Activated CD4-positive, alpha-beta T cell treated with anti-CD3 and anti-CD28 coated beads, Interleukin-2, amount 50 U/mL, for 4 hours (primary cell): ENCODE measurements at regions not wholly inside any gene's neighbourhood (a gene's known extent, or its start where the extent isn't known, plus 50 kb on each side); places are given as distances from the start of the nearest gene placed in this dataset.

Source experiments
- DNase-seq, 2 experiments: peaks; one replicate each; pipeline ENCODE4 v3.0.0-alpha.2; 2020

DNA sequence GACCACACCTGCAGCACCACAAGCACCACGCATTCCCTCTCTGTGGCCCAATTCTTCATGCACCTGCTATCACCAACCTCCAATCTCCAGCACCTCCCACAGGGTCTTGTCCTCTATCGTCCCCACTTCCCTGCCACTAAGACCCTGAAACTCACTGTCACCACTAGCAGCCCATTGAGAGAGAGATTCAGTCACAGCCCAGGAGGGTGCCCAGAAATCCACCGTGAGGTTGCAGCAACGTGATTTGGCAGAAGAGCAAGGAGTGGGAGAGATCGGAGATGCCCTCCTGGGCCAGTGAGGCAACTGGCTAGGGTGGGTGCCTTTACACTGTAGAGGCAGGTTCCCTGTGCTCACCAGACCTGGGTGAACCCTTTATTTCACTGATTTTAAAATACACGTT is 90.1 kb downstream of the ANKRD60 start:
- DNase-seq = no peak

DNA sequence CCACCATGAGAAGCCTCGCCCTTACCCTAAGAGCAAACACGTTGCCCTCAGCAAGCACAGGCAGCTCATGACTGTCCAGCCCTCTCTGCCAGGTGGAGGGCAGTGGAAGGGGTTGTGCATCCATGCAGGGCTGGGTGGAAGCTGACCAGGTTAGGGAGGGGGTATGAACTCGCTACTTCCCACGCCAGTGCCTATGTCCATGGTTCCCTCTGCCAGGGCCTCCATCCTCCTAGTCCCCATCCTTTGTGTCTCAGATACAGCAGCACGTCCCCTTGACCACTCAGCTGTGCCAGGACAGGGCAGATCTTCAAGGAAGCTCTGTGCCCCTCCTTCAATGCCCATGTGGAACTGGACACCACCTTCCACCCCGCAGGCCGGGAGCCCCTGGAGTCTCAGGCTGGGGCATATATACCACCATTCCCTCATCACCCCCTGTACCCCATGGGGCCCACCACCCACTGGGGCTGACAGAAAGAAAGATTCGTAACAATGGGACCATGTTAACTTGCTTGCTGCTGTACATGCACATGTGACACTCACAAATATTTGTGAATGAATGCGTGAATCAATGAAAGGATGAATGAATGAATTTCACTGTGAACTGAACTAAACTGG is 90.7 kb downstream of the ANKRD60 start:
- DNase-seq = no peak

DNA sequence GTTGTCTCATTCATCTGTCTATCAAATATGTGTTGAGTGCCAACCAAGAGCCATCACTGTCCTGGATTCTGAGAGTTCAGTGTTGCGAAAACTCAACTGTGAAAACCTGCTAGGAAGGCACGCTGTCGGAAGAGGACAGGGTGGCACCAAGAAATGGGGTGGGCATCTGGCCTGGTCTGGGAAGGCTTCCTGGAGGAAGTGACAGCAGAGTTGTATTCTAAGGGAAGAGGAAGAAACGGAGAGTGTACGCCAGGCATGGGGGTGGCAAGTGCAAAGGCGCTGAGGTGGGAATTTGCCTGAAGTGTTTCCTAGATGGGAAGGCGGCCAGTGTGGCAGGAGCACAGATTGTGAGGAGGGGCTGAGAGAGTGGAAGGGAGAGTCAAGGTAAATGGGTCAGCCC is 91.2 kb downstream of the ANKRD60 start:
- no peak for DNase-seq

DNA sequence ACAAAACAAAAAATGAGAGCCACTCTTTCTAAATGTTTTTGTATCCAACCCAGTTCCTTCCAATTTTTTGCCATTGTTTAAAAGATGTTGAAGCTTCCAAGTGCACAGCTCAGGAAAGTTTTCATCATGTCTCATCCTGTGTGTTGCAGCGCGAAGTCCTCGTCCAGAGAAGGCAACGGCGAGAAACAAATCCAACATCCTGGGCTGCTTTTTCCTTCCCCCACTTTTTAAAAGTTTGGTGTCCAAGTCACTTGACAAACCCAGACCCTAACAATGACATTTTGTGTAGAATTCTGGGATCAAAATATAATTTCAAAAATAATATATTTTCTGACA is 92.3 kb downstream of the ANKRD60 start:
- DNase-seq = no peak

- no peak for DNase-seq
Measured at GRCh38 chr20:58135441-58136148, 92.9 kb downstream of the ANKRD60 start.

- no peak for DNase-seq
Measured at GRCh38 chr20:58133020-58133808, 95.2 kb downstream of the ANKRD60 start.

- no peak for DNase-seq
Measured at GRCh38 chr20:58131551-58132142, 96.8 kb downstream of the ANKRD60 start.

DNA sequence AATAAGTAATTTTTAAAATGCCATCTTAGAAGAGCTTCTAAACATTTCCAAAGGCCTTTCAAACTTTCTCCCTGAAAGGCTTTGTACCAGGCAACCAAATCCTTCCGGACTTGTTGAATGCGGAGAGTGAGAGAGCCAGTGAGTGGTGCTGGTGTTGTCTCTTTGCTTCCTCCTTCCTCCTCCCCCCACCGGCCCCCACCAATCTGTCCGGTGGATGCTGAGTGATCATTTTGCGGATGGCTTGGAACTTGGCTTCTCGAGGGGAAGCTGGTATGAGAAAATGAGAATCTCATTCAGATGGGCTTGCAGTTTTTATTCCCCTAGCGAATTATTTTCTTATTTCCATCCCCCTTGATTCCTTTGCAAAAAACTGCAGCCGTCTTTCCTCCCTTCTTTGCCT is 97.3 kb downstream of the ANKRD60 start:
- no peak for DNase-seq

DNA sequence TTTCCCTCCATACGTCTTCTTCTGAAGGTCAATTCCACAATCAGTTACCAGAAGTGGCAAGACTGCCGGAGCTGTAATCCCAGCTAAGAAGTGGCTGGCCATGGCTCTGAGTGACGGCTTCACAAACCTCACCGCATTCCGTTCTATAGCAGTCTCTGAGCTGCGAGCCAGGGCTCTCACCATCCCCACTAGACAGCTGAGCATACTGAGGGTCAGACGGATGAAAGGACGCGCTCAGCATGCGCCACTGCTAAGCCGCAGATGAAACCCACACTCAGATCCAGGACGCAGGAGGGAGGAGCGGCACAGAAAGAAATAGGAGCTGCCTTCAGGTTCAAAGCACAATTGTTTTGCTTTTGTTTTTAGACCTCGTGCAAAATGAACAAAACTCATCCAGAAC is 97.9 kb downstream of the ANKRD60 start:
- DNase-seq = no peak

- no peak for DNase-seq
Measured at GRCh38 chr20:58130156-58130555, 98.3 kb downstream of the ANKRD60 start.

DNA sequence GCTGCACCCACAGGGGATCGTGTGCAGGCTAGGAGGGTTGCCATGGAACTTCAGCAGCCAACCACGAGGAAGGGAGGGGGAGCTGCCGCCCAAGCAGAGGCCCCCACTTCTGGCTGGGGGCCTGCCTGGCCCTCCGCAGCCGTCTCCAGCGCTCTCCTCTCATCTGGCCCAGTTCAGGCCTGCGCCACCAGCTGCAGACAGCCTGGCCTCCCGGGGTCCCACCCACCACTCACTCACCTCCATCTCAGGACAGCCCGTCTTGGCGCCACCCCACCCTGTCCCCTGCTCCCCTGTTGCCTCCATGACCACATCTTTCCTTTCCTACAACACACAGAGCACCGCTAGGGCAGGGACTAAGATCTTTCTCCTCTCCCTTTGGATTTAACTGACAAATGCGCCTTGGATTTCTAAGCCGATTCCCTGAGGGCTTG is 98.7 kb downstream of the ANKRD60 start:
- DNase-seq = no peak

GRCh38 chr20:58128635-58129625 is 99.5 kb downstream of the ANKRD60 start:
- DNase-seq = no peak

DNA sequence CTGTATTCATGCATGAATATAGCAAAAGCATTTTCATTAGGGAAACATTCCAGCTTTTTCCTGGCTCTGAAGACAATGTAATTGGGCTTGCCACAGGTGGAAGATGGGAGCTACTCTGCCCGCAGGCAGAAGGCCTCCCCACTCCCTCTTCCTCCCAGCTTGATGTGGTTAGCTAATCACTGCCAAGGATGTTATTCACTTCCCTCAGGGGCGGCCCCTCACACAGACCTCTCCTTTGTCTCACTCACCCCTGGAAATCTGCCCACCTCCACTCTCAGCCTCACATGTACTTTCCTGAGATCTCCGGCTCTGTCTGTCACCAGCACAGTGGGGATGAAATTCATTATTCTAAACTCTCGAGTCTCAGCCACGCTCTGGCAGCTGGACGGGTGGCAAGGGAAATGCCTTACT is 100.7 kb downstream of the ANKRD60 start:
- DNase-seq = no peak

- DNase-seq = no peak
Measured at GRCh38 chr20:58125726-58126125, 102.7 kb downstream of the ANKRD60 start.

DNA sequence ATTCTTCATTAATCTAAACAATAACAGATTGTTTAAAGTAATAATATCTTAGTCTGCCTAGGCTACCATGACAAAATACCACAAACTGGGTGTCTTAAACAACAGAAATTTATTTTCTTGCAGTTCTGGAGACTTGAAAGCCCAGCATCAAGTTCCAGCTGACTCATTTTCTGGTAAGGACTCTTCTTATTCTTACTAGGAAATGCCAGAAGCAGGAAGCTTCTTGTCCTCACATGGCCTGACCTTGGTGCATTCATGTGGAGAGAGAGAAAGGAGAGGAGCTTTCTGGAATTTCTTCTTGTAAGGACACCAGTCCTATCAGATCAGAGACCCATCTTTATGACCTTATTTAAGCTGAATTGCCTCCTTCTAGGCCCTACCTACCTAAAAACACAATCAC is 110.5 kb downstream of the ANKRD60 start:
- no peak for DNase-seq

DNA sequence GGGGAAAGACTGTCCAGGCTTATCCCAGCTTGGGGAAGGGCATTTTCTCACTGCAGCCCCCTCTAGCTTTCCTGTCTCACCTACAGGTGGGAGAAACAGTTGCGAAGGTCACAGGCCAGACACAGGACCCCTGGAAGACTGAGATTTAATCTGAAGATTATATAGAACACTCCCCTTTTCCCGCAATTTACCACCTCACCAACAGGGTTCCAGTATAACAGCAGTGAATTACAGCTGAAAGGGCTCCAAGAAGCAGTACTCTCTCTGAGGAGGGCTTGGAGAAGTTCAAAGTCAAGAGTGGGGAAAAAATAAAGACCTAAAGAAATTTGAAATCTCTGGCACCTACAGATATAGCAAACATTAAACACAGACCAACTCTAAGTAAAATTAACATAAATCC is 111.9 kb downstream of the ANKRD60 start:
- no peak for DNase-seq

GRCh38 chr20:58113716-58114115 is 114.7 kb downstream of the ANKRD60 start:
- DNase-seq = no peak

DNA sequence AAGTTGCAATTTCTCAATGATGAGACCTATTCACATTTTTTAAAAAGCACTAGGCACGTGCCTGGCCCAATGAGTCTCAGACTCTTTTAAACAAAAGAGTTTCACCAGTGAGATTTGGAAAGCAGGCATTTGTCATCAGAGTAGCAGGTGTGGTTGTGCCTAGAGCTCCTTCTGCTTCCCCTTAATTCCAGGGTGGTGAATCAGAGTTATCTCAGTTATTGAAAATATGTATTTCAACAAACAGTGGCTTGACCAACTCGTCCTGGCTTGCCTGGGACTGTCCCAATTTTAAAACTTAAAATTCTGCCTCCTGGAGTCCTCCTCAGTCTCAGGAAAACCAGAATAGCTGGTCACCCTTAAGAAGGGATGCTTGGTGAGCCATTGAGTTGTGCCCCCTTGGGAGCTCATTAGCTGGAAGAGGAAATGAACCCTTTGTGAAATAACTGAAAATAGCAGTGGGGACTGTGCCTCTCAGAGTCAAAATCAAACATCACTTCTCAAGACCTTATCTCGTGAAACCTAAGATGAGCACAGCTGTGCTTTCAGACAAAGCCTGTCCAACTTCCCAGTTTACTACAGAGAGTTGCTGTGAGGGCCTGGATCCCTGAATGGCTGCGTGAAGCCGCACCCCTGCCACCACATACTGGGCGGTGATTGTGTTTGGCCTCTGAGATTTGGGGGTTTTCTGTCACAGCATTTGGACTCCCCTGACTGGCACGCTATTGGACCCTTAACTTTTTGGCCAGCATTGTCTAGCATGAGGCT is 116.3 kb downstream of the ANKRD60 start:
- no peak for DNase-seq

GRCh38 chr20:58111310-58112016 is 117.0 kb downstream of the ANKRD60 start:
- DNase-seq = no peak

DNA sequence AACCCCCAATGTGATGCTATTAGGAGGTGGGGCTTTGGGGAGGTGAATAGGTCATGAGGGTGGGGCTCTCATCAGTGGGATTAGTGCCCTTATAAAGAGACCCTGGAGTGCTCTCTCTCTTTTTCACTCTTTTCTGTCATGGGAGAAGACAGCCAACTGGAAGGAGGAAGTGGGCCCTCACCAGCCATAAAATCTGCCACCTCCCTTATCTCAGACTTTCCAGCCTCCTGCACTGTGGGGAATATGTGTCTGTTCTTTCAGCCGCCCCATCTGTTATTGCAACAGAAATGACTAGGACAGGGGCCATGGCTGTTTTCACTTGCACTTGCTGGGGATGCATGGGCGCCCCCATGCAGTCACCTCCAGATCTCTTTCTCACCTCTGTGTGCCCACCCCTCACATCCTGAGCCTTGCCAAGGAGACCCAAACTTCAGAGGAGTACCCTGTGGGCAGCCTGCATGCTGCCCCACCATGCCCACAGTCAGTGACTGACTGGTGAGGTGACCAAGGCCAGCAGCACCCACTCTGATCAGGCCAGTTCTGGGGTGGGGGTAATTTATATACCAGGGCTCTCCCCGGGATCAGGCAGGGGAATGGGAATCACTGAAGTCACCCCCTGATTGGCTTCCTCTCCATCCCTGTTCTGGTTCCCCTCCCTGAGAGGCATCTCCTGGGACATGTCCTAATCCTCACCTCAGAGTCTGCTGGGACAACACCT is 118.4 kb downstream of the ANKRD60 start:
- DNase-seq = no peak
